ENCODE measurements at regions not wholly inside any gene's neighbourhood (a gene's known extent, or its start where the extent isn't known, plus 50 kb on each side); places are given as distances from the start of the nearest gene placed in this dataset.

GRCh38 chr21:8991088-8991907, 1530.1 kb upstream of the TPTE start:
- H3K4me1 Mint-ChIP-seq = no peaks in the 10 kb centered on the region
- no peak overlapping the region for H3K4me3 Mint-ChIP-seq
- H3K27me3 Mint-ChIP-seq (ENCODE audit: low read depth) = peaks cover 58% of the 10 kb centered on the region
- CTCF ChIA-PET = no interaction called here
- H3K9me3 Mint-ChIP-seq = peaks cover 78% of the 10 kb centered on the region
- POLR2A ChIA-PET = no interaction called here
- no peak for ATAC-seq
- no peak for TF ChIP-seq ZNF396 (CRISPR knock-in tag; IDR thresholded peaks at IDR 0.05; ENCODE audit: borderline replicate concordance)
- no peak for TF ChIP-seq STAT6 (CRISPR knock-in tag; conservative IDR thresholded peaks at IDR 0.05; ENCODE audit: low read depth)
- TF ChIP-seq MYBL2 (CRISPR knock-in tag; IDR thresholded peaks at IDR 0.05) = no peak
- no peak for DNase-seq (ENCODE audit: low spot score)
- peaks cover 78% of the 10 kb centered on the region for H3K36me3 Mint-ChIP-seq
- H3K27ac Mint-ChIP-seq = no peak overlapping the region

GRCh38 chr21:8991968-8992621, 1529.3 kb upstream of the TPTE start:
- no peak overlapping the region for H3K4me3 Mint-ChIP-seq
- peaks cover 58% of the 10 kb centered on the region for H3K27me3 Mint-ChIP-seq (ENCODE audit: low read depth)
- peaks cover 83% of the 10 kb centered on the region for H3K9me3 Mint-ChIP-seq
- no peaks in the 10 kb centered on the region for H3K4me1 Mint-ChIP-seq
- no peak for TF ChIP-seq ZNF138 (CRISPR knock-in tag; conservative IDR thresholded peaks at IDR 0.05)
- TF ChIP-seq ZNF317 (CRISPR knock-in tag; IDR thresholded peaks at IDR 0.05; ENCODE audit: borderline replicate concordance, low read depth) = no peak
- TF ChIP-seq ATF2 (CRISPR knock-in tag; IDR thresholded peaks at IDR 0.05; ENCODE audit: borderline replicate concordance, low read depth) = no peak
- no peak for TF ChIP-seq KAT7 (CRISPR knock-in tag; IDR thresholded peaks at IDR 0.05; ENCODE audit: borderline replicate concordance)
- TF ChIP-seq CTCF (IDR thresholded peaks at IDR 0.05) = no peak
- no peak for TF ChIP-seq TEAD4 (CRISPR knock-in tag; IDR thresholded peaks at IDR 0.05)
- TF ChIP-seq ZNF425 (CRISPR knock-in tag; conservative IDR thresholded peaks at IDR 0.05) = no peak
- TF ChIP-seq GABPB1 (CRISPR knock-in tag; IDR thresholded peaks at IDR 0.05) = no peak
- no peak for TF ChIP-seq ZNF219 (CRISPR knock-in tag; IDR thresholded peaks at IDR 0.05; ENCODE audit: borderline replicate concordance)
- TF ChIP-seq HMGXB4 (CRISPR knock-in tag; IDR thresholded peaks at IDR 0.05) = no peak
- no peak for TF ChIP-seq ZNF121 (CRISPR knock-in tag; IDR thresholded peaks at IDR 0.05)
- TF ChIP-seq GRHL2 (CRISPR knock-in tag; IDR thresholded peaks at IDR 0.05; ENCODE audit: insufficient replicate concordance, severe bottlenecking) = no peak
- TF ChIP-seq RORB (CRISPR knock-in tag; IDR thresholded peaks at IDR 0.05) = no peak
- TF ChIP-seq MYBL2 (CRISPR knock-in tag; IDR thresholded peaks at IDR 0.05) = no peak
- DNase-seq (ENCODE audit: low spot score) (no peak), ATAC-seq (no peak)
- CTCF ChIA-PET = no interaction called here
- POLR2A ChIA-PET = no interaction called here
- no peak overlapping the region for H3K27ac Mint-ChIP-seq
- peaks cover 85% of the 10 kb centered on the region for H3K36me3 Mint-ChIP-seq

Data from WTC11 (cell line).